ENCODE measurements at regions not wholly inside any gene's neighbourhood (a gene's known extent, or its start where the extent isn't known, plus 50 kb on each side); places are given as distances from the start of the nearest gene placed in this dataset.

DNA sequence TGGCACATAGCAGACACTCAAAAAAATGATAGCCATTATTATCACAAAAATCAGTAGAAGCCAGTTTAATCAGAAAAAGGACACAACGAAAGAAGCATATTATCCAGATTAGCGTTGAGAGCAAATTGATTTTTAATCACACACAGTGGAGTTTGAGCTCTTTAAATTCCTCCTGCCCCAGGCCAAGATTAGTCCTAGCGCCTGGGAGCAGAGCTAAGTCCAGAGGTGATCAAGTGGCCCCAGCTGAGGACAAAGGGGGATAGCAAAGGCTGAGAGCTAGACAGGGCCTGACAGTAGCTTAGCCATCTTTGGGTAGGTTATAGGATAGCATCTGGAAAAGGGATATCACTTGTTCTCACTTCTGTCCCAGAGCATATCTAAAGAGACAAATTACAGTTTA is 133.6 kb downstream of the NXPE2 start:
- no peak for DNase-seq

DNA sequence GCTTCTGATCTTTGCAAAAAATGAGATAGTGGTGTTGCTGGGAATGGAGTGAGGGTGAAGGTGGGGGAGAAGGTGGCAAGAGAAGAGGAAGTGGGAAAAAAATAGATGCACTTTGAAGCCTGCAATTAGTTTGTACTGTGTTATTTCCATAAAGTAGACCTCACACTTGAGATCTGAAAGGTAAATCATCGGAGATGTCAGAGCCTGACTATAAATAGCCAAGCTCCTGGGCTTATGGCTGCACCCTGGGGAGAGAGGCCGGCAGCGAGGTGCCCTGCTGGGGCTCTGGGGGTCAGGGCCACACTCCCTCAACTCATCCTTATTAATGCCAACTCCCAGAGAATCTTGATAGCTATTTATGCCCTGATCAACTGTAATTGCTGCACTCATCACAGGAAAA is 134.4 kb downstream of the NXPE2 start:
- no peak for DNase-seq

GRCh38 chr11:114813189-114813718 is 134.9 kb downstream of the NXPE2 start:
- DNase-seq, result peak; percentile 53

- no peak for DNase-seq
Observed at GRCh38 chr11:114815176-114815575, 136.8 kb downstream of the NXPE2 start.

DNA sequence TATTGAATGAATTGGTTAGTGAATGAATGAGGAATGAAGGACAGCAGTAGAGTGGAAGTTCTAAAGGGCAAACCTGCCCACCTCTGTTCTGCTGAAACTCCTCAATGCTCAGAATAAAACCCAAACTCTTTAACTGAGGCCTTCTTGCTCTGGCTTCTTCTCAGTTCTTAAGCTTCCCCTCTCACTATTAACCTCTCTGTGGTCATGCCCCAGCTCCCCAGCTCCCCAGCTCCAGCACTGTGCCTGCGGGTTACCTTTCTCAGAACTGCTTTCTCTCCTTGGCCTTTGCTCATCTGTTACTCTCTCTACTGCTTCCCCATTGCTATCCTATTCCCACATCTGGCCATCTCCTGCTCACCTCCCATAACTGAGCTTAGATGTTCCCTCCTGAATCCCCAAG is 137.4 kb downstream of the NXPE2 start:
- DNase-seq, result no peak

DNA sequence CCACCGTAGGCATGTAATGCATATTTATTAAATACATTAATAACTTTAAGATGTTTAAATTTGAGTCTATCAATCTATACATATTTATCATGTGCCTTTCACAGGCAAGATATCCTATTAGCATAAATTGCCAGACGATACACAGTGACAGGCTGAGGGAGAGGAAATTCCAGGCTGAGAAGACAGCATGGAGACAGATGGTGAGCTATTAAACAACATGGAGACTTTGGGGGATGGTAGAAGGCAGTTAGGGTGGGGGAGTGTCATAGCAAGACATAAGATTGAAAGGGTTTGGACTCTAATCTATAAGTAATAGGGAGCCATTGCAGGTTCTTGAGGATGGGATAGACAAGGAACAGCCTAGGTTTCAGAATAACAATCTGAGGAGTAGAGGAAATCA is 138.5 kb downstream of the NXPE2 start:
- no peak for DNase-seq

GRCh38 chr11:114818382-114818781 is 140.1 kb downstream of the NXPE2 start:
- DNase-seq, result no peak

GRCh38 chr11:114819028-114819427 is 140.7 kb downstream of the NXPE2 start:
- no peak for DNase-seq

- no peak for DNase-seq
Observed at GRCh38 chr11:114820621-114821020, 142.3 kb downstream of the NXPE2 start.

- peak; percentile 18 for DNase-seq
Observed at GRCh38 chr11:114821621-114822412, 143.5 kb downstream of the NXPE2 start.

DNA sequence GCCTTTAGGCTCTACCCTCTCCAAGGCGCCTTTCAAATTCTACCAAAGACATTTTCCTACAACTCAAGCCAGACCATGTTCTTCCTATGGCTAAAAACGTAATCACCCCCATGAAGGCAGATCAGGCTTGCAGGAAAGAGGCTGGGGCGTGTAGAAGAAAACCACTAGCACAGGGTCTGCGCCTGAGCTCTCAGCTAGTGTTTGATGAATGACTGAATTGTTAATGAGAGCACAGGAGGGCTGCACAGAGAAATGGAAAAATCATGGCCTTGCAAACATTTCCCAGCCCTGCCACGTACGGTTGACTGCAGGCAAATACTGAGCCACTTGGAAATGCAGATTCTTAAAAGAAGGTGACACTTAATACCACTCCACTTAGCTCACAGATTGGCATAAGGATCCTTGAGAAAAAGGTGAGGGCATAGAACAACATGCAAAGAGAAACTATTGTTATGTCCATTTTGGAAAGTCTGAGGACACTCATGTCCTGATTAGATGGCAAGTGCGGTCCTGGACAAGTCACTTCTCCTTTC is 148.6 kb downstream of the NXPE2 start:
- no peak for DNase-seq

DNA sequence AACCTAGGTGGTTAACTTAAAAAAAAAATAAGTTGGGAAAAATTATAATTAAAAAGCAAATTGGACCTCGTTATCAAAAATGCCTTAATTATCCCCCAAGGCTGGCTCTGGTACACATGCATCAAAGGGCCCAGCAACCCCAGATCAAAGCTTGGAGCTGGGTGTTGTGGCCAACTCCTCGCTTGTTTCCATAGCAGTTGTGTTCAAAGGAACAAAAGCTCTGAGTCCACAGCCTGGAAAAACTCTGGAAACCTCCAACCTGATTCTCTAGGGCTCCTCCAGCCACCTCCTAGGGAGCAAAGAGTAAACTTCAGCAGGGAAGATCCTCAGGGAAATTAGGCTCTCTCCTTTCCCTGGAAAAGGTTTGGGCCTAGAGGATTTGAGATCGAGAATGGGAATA is 149.4 kb downstream of the NXPE2 start:
- DNase-seq, result no peak

DNA sequence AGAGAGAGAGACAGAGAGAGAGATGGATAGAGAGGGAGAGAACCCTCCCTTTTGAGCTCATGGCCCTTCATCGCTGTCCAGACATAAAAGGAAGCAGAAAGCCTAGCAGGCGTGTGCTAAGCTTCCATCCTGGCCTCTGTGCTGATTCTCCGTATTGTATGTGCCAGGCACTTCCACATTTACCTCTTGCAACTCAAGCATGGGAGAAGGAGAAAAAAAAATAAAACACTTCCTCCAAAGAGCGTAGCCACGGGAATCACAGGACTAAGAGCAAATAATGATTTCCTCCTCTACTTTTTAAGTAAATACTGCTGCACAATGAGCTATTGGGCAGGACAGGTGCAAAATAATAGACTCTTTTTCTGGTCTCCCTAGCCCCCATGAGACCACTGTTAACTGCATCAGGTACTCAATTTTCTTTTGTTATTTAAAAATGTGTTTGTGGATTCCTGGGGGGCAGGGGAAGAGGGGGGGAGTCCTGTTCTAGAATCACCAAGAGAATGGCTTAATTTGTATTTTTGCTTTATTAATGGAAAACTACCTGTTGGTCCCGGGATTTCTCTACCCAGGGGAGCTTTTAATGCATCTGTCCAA is 154.3 kb downstream of the NXPE2 start:
- peak; percentile 70 for DNase-seq

GRCh38 chr11:114836161-114836560 is 157.8 kb downstream of the NXPE2 start:
- DNase-seq, result no peak

DNA sequence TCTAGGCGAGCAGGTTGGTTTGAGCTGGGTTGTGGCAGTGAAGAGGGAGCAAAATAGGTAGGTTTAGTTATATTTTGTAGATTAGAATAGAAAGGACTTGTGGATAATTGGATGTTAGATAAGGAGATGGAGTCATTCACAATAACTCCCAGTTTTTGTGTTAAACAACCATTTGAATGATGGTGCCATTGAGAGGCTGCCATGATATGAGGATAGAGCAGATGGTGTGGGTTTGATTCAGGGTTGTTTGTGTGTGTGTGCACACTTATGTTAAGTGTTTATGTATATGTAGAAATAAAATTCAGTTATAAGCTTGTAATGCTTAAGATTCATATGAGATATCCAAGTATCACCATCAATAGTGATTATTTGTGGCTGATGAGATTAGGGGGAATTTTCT is 166.6 kb downstream of the NXPE2 start:
- no peak for DNase-seq

GRCh38 chr11:114845766-114846415 is 167.6 kb downstream of the NXPE2 start:
- DNase-seq, result no peak

DNA sequence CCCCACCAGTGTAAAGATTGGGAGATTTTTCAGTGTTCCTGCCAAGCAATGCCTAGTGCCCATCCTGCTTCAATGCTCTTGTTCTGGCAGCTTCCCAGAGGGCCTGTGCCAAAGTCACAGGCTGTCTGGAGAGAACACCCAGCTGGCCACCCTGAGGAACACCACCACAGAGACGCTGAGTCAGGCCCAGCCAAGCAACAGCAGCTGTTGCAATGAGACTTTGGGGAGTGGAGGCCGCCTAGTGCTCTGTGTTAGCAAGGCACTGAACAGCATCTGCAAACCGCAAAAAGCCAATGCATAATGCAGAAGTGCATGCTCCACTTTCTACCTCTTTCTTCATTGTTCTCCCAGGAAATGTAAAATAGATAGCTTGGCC is 168.1 kb downstream of the NXPE2 start:
- peak; percentile 8 for DNase-seq

DNA sequence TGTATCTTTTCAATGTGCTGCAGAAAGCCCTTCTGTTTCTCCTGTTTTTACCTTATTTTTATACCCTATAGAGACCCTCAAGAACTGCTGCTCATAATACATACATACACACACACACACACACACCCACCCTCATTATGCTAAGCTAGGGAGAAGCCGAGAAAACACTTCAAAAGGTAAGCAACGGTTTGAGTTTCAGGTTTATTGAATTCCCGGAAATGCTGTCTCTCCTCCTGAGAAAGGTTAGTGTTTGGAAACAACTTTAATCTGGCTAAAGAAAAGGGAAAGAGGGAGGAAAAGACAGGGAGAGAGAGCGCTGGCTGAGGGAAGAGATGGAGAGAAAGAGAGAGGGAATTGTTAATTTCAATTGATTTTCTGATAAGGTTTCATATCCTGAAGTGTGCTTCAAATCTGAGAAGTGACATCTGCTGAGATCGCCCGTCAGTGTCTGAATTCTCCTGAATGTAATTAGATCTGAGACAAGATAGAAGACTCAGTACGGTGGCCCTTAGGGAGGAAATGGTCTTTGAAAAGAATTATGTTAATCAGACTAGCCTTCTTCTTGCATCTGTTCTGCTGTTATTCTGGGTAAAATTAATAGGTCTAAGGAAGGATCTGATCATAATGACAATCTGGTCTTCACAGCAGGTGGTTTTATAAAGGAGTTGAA is 169.1 kb downstream of the NXPE2 start:
- DNase-seq, result no peak

- no peak for DNase-seq
Observed at GRCh38 chr11:114848027-114848426, 169.7 kb downstream of the NXPE2 start.

DNA sequence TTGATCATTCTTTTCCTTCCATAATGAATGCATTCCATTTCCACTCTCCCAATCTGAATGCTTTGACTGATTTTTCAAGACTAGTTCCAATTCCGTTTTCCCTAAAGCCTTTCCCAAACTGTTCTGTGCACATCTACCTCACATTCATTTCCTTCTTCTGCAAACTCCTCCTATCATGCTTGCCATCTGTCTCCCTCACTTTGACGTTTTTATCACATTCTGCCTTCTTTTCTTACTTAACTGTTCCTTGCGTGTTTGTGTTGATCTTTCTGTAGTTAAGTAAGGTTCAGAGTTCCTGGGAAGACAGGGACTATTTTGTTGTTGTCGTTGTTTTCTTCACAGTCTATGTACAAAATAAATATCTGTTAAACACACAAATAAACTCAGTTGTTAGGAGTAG is 179.0 kb downstream of the NXPE2 start:
- DNase-seq, result no peak

- DNase-seq, result no peak
Observed at GRCh38 chr11:114864896-114865295, 186.6 kb downstream of the NXPE2 start.

DNA sequence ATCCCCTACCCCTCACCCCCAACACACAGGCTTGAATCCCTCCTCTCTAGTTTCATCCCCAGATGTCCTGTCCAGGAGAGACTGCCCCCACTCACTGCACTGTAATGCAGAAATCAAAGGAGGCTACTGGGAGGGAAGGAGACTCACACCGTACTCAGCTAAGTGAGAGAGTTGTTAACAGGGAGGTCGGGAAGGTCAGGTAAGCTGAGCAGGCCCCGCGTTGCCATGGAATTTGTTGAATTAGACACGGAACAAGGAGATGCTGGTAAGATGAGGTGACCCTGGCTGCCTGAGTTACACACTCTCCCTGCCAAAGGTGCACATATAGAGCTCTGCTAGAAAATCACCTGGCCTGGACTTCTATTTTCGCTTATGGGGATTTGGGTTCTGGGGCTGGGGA is 197.9 kb downstream of the NXPE2 start:
- DNase-seq, result no peak

DNA sequence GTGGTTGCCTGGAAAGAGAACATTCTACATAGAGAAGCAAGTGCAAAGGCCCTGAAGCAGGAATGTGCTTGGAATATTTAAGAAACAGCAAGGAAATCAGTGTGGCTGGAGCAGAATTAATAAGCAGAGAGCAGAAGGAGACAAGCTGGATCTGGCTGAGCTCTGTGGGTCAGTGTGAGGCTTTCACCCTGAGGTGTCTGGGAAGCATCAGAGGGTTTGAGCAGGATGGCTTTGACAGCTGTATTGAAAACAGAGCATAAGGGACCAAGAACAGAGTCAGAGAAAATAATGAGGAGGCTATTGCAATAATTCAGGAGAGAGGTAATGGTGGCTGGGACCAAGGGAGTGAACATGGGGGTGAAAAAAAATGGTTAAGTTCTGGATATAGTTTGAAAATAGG is 199.6 kb downstream of the NXPE2 start:
- DNase-seq, result no peak

All from COR-L47 (cell line).